WTC11 (cell line): ENCODE measurements at regions not wholly inside any gene's neighbourhood (a gene's known extent, or its start where the extent isn't known, plus 50 kb on each side); places are given as distances from the start of the nearest gene placed in this dataset.

ENCODE experiments used
- ATAC-seq: fragments of 200-7000 bp; cut with Tn5 transposase; 2 replicates; pipeline ENCODE4 v1.10.0; 2021; ENCODE audit warnings: mild to moderate bottlenecking, moderate library complexity
- CTCF ChIA-PET: fragments of 300-600 bp; sonication (Branson Sonifier 250); formaldehyde crosslinking; loops from one replicate; lab custom pipeline; 2021; ENCODE audit warnings: antibody characterized with exemption; lab: Charles Lee
- POLR2A ChIA-PET: fragments of 350-600 bp; sonication (Branson Sonifier 250); formaldehyde crosslinking; loops from one replicate; lab custom pipeline; 2021; ENCODE audit warnings: antibody characterized with exemption; lab: Charles Lee
- DNase-seq: peaks from one replicate; pipeline ENCODE4 v3.0.0; 2021; ENCODE audit warnings: low spot score
- H3K27ac Mint-ChIP-seq: 2 replicates; pipeline ENCODE4 v1.8.0; 2021; ENCODE audit warnings: mixed read lengths
- H3K27me3 Mint-ChIP-seq: 2 replicates; pipeline ENCODE4 v1.8.0; 2021; ENCODE audit warnings: low read depth, mild to moderate bottlenecking, moderate library complexity, mixed read lengths
- H3K36me3 Mint-ChIP-seq: 2 replicates; pipeline ENCODE4 v1.8.0; 2021; ENCODE audit warnings: mixed read lengths
- H3K4me1 Mint-ChIP-seq: 2 replicates; pipeline ENCODE4 v1.8.0; 2022; ENCODE audit warnings: mixed read lengths
- H3K4me3 Mint-ChIP-seq: 2 replicates; pipeline ENCODE4 v1.8.0; 2021; ENCODE audit warnings: mild to moderate bottlenecking, moderate library complexity, mixed read lengths
- H3K9me3 Mint-ChIP-seq: 2 replicates; pipeline ENCODE4 v1.8.0; 2021; ENCODE audit warnings: mixed read lengths
- E2F5 ChIP-seq: sonication (generic); formaldehyde crosslinking; IDR thresholded peaks from 2 replicates; pipeline ENCODE4 v1.8.1; 2022; ENCODE audit warnings: mild to moderate bottlenecking, moderate library complexity, missing genetic modification reagents
- EMX1 ChIP-seq: fragments of 250-450 bp; sonication (Bioruptor Pico); IDR thresholded peaks from 2 replicates; pipeline ENCODE4 v1.8.0; 2021; ENCODE audit warnings: mild to moderate bottlenecking
- ESRRA ChIP-seq: sonication (generic); formaldehyde crosslinking; IDR thresholded peaks from 2 replicates; pipeline ENCODE4 v1.8.1; 2022; ENCODE audit warnings: mild to moderate bottlenecking, missing genetic modification reagents, borderline replicate concordance
- FOXP4 ChIP-seq: sonication (generic); formaldehyde crosslinking; IDR thresholded peaks from 2 replicates; pipeline ENCODE4 v1.8.0; 2022; ENCODE audit warnings: mild to moderate bottlenecking, missing genetic modification reagents
- HMGA2 ChIP-seq: fragments of 250-450 bp; sonication (Bioruptor Pico); IDR thresholded peaks from 2 replicates; pipeline ENCODE4 v1.4.0; 2021; ENCODE audit warnings: mild to moderate bottlenecking, moderate library complexity
- IRF2 ChIP-seq: sonication (generic); formaldehyde crosslinking; IDR thresholded peaks from 2 replicates; pipeline ENCODE4 v1.8.0; 2022; ENCODE audit warnings: low read depth, missing genetic modification reagents, borderline replicate concordance
- JUN ChIP-seq: sonication (generic); formaldehyde crosslinking; IDR thresholded peaks from 2 replicates; pipeline ENCODE4 v1.8.0; 2023; ENCODE audit warnings: mild to moderate bottlenecking, missing genetic modification reagents
- MYBL2 ChIP-seq: sonication (generic); formaldehyde crosslinking; IDR thresholded peaks from 2 replicates; pipeline ENCODE4 v1.8.1; 2023; ENCODE audit warnings: mild to moderate bottlenecking, moderate library complexity, missing genetic modification reagents
- NFATC4 ChIP-seq: fragments of 250-450 bp; sonication (Bioruptor Pico); IDR thresholded peaks from 2 replicates; pipeline ENCODE4 v1.9.0; 2021; ENCODE audit warnings: mild to moderate bottlenecking
- NFE2L1 ChIP-seq: sonication (generic); formaldehyde crosslinking; IDR thresholded peaks from 2 replicates; pipeline ENCODE4 v1.8.1; 2023; ENCODE audit warnings: missing genetic modification reagents
- PRDM15 ChIP-seq: sonication (generic); formaldehyde crosslinking; IDR thresholded peaks from 2 replicates; pipeline ENCODE4 v1.8.0; 2022; ENCODE audit warnings: missing genetic modification reagents
- TEAD1 ChIP-seq: sonication (generic); formaldehyde crosslinking; IDR thresholded peaks from 2 replicates; pipeline ENCODE4 v1.8.0; 2022; ENCODE audit warnings: mild to moderate bottlenecking, missing genetic modification reagents
- TEAD4 ChIP-seq: sonication (generic); formaldehyde crosslinking; IDR thresholded peaks from 2 replicates; pipeline ENCODE4 v1.8.0; 2022; ENCODE audit warnings: mild to moderate bottlenecking, missing genetic modification reagents
- ZBTB21 ChIP-seq: sonication (generic); formaldehyde crosslinking; IDR thresholded peaks from 2 replicates; pipeline ENCODE4 v1.8.1; 2023; ENCODE audit warnings: mild to moderate bottlenecking, missing genetic modification reagents, borderline replicate concordance
- ZNF232 ChIP-seq: sonication (generic); formaldehyde crosslinking; IDR thresholded peaks from 2 replicates; pipeline ENCODE4 v1.8.0; 2022; ENCODE audit warnings: mild to moderate bottlenecking, missing genetic modification reagents
- ZNF512 ChIP-seq: sonication (generic); formaldehyde crosslinking; IDR thresholded peaks from 2 replicates; pipeline ENCODE4 v1.8.1; 2022; ENCODE audit warnings: missing genetic modification reagents, borderline replicate concordance
- ZNF532 ChIP-seq: fragments of 250-450 bp; sonication (Bioruptor Pico); IDR thresholded peaks from 2 replicates; pipeline ENCODE4 v1.9.0; 2021; ENCODE audit warnings: mild to moderate bottlenecking, borderline replicate concordance
- TF ChIP-seq, protein P1 (sequence below): fragments of 250-450 bp; sonication (Bioruptor Pico); IDR thresholded peaks from 2 replicates; pipeline ENCODE4 v1.9.0; 2021; ENCODE audit warnings: moderate library complexity, mild to moderate bottlenecking, inconsistent platforms, borderline replicate concordance

DNA sequence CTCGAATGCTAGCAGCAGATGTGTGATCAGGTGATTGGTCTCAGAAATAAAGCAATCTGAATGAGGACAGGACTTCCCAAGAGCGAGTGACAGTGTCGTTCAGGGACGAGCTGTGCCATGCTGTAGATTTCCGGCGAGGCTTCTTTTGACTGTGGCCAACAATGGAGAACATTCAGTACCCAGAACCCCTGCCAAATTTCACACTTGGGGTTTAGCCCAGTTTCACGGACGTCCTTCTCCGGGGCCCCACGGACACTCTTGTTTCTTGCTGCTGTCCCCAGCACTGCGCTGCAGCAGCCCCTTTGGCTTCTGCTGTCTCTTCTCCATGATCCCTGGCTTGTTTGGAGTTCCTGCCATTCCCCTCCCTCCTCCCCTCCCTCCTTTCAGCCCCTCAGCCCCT, 115.1 kb upstream of the GRAMD1B start:
- DNase-seq, result no peak
- ChIA-PET CTCF (interaction anchor here (1.5 kb wide), 1 partner anchor 54 kb away, joined by 3 read pairs; no protein-coding TSS in a partner anchor), POLR2A (no interaction called here)
- Mint-ChIP-seq H3K27ac (no peak overlapping the region), H3K36me3 (no peaks in the 10 kb centered on the region), H3K9me3 (no peaks in the 10 kb centered on the region), H3K4me1 (peaks cover 24% of the 10 kb centered on the region), H3K4me3 (no peak overlapping the region), H3K27me3 (peaks cover 3% of the 10 kb centered on the region)
- TF ChIP-seq, protein P1, sequence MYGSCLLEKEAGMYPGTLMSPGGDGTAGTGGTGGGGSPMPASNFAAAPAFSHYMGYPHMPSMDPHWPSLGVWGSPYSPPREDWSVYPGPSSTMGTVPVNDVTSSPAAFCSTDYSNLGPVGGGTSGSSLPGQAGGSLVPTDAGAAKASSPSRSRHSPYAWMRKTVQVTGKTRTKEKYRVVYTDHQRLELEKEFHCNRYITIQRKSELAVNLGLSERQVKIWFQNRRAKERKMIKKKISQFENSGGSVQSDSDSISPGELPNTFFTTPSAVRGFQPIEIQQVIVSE (CRISPR knock-in tag), result no peak
- no peak for TF ChIP-seq HMGA2 (CRISPR knock-in tag)
- TF ChIP-seq MYBL2 (CRISPR knock-in tag), result no peak
- TF ChIP-seq IRF2 (CRISPR knock-in tag), result no peak
- no peak for TF ChIP-seq NFE2L1
- TF ChIP-seq E2F5, result no peak
- no peak for TF ChIP-seq NFATC4 (CRISPR knock-in tag)
- TF ChIP-seq FOXP4, result no peak
- TF ChIP-seq EMX1 (CRISPR knock-in tag), result no peak
- no peak for TF ChIP-seq TEAD1 (CRISPR knock-in tag)
- no peak for TF ChIP-seq ZNF232 (CRISPR knock-in tag)
- TF ChIP-seq ZNF532 (CRISPR knock-in tag), result no peak
- no peak for TF ChIP-seq TEAD4 (CRISPR knock-in tag)
- TF ChIP-seq ZNF512 (CRISPR knock-in tag), result no peak
- peak; percentile 19; the same call in 1 of the 2 replicates for ATAC-seq

DNA sequence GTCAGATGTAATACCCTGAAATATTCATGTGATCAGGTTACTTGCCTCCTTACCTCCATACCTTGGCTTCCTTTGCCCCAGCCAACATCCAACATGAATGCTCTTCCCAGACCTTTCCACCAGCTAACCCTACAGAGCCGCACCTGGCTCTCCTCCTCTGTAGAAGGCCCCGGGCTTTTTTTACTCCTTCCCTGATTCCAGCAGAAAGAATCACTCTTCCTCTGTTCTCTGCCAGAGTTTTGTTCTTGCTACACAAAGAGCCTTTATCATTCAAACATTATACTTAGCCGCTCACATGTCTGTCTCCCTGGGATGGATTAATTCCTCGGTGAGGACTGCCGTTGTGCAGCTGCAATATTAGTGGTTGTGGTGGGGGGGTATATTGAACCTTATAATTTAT, 116.8 kb upstream of the GRAMD1B start:
- no peaks in the 10 kb centered on the region for H3K36me3 Mint-ChIP-seq
- TF ChIP-seq JUN (CRISPR knock-in tag), result no peak
- TF ChIP-seq PRDM15 (CRISPR knock-in tag), result peak; percentile 71
- TF ChIP-seq HMGA2 (CRISPR knock-in tag), result no peak
- no peak for TF ChIP-seq ESRRA (CRISPR knock-in tag)
- TF ChIP-seq ZBTB21 (CRISPR knock-in tag), result no peak
- TF ChIP-seq, all 79 proteins: peak for 1
- 0 out of 2 replicates have a peak overlapping the region, but pooled peaks have one; percentile 7 for H3K27ac Mint-ChIP-seq
- H3K4me3 Mint-ChIP-seq, result no peak overlapping the region; the same call in 1 of the 2 replicates
- ChIA-PET CTCF (interaction anchor here (1.5 to 1.9 kb wide), 3 partner anchors 8 to 94 kb away, joined by 3 to 7 read pairs (median 4); no protein-coding TSS in a partner anchor), POLR2A (no interaction called here)
- H3K27me3 Mint-ChIP-seq, result peaks cover 3% of the 10 kb centered on the region
- DNase-seq, result no peak
- H3K9me3 Mint-ChIP-seq, result no peaks in the 10 kb centered on the region
- ATAC-seq, result peak; percentile 85
- H3K4me1 Mint-ChIP-seq, result peaks cover 24% of the 10 kb centered on the region
